ENCODE measurements at regions not wholly inside any gene's neighbourhood (a gene's known extent, or its start where the extent isn't known, plus 50 kb on each side); places are given as distances from the start of the nearest gene placed in this dataset.

DNA sequence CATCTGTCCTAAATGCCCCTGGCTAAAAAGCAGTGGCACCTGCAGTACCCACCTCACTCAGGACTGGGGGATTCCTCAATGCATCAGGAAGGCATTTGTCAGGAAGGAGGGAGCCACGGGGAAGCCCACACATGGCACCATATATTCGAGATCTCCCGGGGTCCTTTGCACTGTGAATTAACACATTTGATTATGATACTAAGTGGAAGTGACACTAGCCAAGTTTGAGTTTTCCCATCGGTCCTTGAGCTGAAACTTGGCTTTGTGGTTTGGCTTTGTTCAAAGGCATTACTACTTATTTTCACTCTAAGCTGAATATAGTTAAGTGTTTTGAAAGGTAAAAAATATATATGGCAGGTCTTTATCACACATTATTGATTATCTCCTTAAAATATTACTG is 168.7 kb upstream of the MYO16 start:
- DNase-seq (ENCODE audit: low read depth): no peak
- POLR2A ChIA-PET: no interaction called here
- no peak overlapping the region for H3K4me3 ChIP-seq (ENCODE audit: low read depth, low read length)
- CTCF ChIA-PET: no interaction called here
- TF ChIP-seq, protein P1, sequence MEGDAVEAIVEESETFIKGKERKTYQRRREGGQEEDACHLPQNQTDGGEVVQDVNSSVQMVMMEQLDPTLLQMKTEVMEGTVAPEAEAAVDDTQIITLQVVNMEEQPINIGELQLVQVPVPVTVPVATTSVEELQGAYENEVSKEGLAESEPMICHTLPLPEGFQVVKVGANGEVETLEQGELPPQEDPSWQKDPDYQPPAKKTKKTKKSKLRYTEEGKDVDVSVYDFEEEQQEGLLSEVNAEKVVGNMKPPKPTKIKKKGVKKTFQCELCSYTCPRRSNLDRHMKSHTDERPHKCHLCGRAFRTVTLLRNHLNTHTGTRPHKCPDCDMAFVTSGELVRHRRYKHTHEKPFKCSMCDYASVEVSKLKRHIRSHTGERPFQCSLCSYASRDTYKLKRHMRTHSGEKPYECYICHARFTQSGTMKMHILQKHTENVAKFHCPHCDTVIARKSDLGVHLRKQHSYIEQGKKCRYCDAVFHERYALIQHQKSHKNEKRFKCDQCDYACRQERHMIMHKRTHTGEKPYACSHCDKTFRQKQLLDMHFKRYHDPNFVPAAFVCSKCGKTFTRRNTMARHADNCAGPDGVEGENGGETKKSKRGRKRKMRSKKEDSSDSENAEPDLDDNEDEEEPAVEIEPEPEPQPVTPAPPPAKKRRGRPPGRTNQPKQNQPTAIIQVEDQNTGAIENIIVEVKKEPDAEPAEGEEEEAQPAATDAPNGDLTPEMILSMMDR (IDR thresholded peaks at IDR 0.05; ENCODE audit: insufficient read depth, low read depth, low read length): no peak
- H3K36me3 ChIP-seq (ENCODE audit: control insufficient read depth, insufficient read depth, low read length): no peaks in the 10 kb centered on the region
- H3K27me3 ChIP-seq (ENCODE audit: control insufficient read depth, insufficient read depth, low read length): no peaks in the 10 kb centered on the region

DNA sequence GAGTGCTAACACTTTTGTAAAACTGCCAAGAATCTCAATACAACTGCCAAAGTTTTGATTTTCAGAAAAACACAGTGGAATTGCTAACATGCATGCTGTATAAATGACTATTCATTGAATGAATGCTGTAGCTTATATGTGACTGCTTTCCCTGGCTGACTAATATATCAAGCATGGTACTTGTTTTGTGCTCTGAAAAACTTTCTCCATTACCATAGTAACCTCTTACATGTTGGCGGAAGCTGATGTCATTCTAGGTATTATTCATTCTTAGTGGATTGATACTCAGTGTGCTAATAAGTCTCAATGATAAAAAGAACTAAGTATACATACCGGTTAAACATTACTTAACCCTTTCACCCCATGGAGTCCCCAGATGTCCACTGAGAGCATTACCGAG is 166.1 kb upstream of the MYO16 start:
- Histone ChIP-seq H3K4me3 (ENCODE audit: low read depth, low read length) (no peak overlapping the region), H3K27me3 (ENCODE audit: control insufficient read depth, insufficient read depth, low read length) (no peaks in the 10 kb centered on the region), H3K36me3 (ENCODE audit: control insufficient read depth, insufficient read depth, low read length) (no peaks in the 10 kb centered on the region)
- TF ChIP-seq, protein P1 (IDR thresholded peaks at IDR 0.05; ENCODE audit: insufficient read depth, low read depth, low read length): no peak
- ChIA-PET CTCF (no interaction called here), POLR2A (no interaction called here)
- DNase-seq (ENCODE audit: low read depth): no peak

DNA sequence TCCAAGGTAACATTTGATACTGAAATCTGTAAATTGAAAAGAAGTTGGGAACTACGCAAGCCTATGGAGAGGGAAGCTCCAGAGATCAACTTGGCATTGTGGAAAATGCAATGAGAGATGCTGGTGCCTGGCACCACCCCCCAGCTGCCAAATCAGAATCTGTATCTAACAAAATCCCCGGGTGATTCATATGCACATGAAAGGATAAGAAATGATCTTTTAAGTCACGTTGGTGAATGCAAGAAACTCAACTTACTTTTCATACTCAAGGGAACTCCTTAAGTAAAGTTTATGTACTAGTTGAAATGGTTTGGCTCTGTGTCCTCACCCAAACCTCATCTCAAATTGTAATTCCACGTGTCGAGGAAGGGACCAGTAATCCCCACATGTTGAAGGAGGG is 158.5 kb upstream of the MYO16 start:
- H3K4me3 ChIP-seq (ENCODE audit: low read depth, low read length): no peak overlapping the region
- no peak for DNase-seq (ENCODE audit: low read depth)
- no peaks in the 10 kb centered on the region for H3K27me3 ChIP-seq (ENCODE audit: control insufficient read depth, insufficient read depth, low read length)
- POLR2A ChIA-PET: no interaction called here
- CTCF ChIA-PET: no interaction called here
- H3K36me3 ChIP-seq (ENCODE audit: control insufficient read depth, insufficient read depth, low read length): no peaks in the 10 kb centered on the region
- TF ChIP-seq, protein P1 (IDR thresholded peaks at IDR 0.05; ENCODE audit: insufficient read depth, low read depth, low read length): no peak

DNA sequence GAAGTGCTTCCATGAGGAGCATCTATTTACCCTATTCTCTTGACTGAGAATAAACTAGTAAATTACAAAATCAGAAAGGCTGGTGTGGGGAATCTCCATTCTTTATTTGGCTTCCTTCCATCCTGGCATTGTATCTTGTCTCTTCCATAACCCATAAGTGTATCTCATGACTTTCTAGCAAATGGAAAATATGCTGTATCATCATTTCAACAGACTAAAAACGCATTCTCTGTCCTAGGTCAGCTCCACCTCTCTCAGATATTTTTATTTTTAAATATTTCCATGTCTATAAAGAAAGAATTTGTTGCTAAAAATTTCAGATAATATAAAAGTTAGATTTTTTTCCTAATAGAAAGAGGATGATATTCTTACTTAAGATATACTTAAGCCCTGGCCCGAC is 154.2 kb upstream of the MYO16 start:
- POLR2A ChIA-PET: no interaction called here

DNA sequence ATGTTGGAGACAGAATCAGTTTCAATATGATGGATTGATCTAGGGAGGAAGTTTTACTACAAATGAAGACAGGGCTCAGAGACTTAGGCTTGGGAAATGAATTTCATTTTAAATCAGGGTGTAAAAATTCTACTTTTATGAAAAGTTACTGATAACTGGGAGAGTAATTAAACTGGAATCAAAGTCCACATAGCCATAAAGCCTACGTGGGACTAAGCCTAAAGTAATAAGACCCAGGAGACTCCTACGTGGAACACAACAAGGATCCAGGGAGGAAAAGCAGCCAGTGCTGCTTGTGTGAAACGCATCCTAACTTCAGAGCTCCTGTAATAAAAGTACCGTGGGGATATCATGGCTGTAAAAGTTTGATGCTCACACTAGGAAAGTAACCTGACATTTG is 152.0 kb upstream of the MYO16 start:
- H3K27me3 ChIP-seq (ENCODE audit: control insufficient read depth, insufficient read depth, low read length): no peaks in the 10 kb centered on the region
- no peak overlapping the region for H3K4me3 ChIP-seq (ENCODE audit: low read depth, low read length)
- POLR2A ChIA-PET: no interaction called here
- H3K36me3 ChIP-seq (ENCODE audit: control insufficient read depth, insufficient read depth, low read length): no peaks in the 10 kb centered on the region
- DNase-seq (ENCODE audit: low read depth): no peak
- CTCF ChIA-PET: no interaction called here
- TF ChIP-seq, protein P1 (IDR thresholded peaks at IDR 0.05; ENCODE audit: insufficient read depth, low read depth, low read length): no peak

More for the DNA sequence above, 154.2 kb upstream of the MYO16 start:
- DNase-seq (ENCODE audit: low read depth): no peak
- no peaks in the 10 kb centered on the region for H3K36me3 ChIP-seq (ENCODE audit: control insufficient read depth, insufficient read depth, low read length)
- no peaks in the 10 kb centered on the region for H3K27me3 ChIP-seq (ENCODE audit: control insufficient read depth, insufficient read depth, low read length)
- CTCF ChIA-PET: no interaction called here
- no peak overlapping the region for H3K4me3 ChIP-seq (ENCODE audit: low read depth, low read length)
- TF ChIP-seq, protein P1 (IDR thresholded peaks at IDR 0.05; ENCODE audit: insufficient read depth, low read depth, low read length): no peak

All from BJ (cell line).